WTC11 (cell line): ENCODE measurements at regions not wholly inside any gene's neighbourhood (a gene's known extent, or its start where the extent isn't known, plus 50 kb on each side); places are given as distances from the start of the nearest gene placed in this dataset.

ENCODE experiments used
- ATAC-seq: fragments of 200-7000 bp; cut with Tn5 transposase; 2 replicates; pipeline ENCODE4 v1.10.0; 2021; ENCODE audit warnings: mild to moderate bottlenecking, moderate library complexity
- CTCF ChIA-PET: fragments of 300-600 bp; sonication (Branson Sonifier 250); formaldehyde crosslinking; loops from one replicate; lab custom pipeline; 2021; ENCODE audit warnings: antibody characterized with exemption; lab: Charles Lee
- POLR2A ChIA-PET: fragments of 350-600 bp; sonication (Branson Sonifier 250); formaldehyde crosslinking; loops from one replicate; lab custom pipeline; 2021; ENCODE audit warnings: antibody characterized with exemption; lab: Charles Lee
- DNase-seq: peaks from one replicate; pipeline ENCODE4 v3.0.0; 2021; ENCODE audit warnings: low spot score
- H3K27ac Mint-ChIP-seq: 2 replicates; pipeline ENCODE4 v1.8.0; 2021; ENCODE audit warnings: mixed read lengths
- H3K27me3 Mint-ChIP-seq: 2 replicates; pipeline ENCODE4 v1.8.0; 2021; ENCODE audit warnings: low read depth, mild to moderate bottlenecking, moderate library complexity, mixed read lengths
- H3K36me3 Mint-ChIP-seq: 2 replicates; pipeline ENCODE4 v1.8.0; 2021; ENCODE audit warnings: mixed read lengths
- H3K4me1 Mint-ChIP-seq: 2 replicates; pipeline ENCODE4 v1.8.0; 2022; ENCODE audit warnings: mixed read lengths
- H3K4me3 Mint-ChIP-seq: 2 replicates; pipeline ENCODE4 v1.8.0; 2021; ENCODE audit warnings: mild to moderate bottlenecking, moderate library complexity, mixed read lengths
- H3K9me3 Mint-ChIP-seq: 2 replicates; pipeline ENCODE4 v1.8.0; 2021; ENCODE audit warnings: mixed read lengths
- ATF6 ChIP-seq: sonication (generic); formaldehyde crosslinking; IDR thresholded peaks from 2 replicates; pipeline ENCODE4 v1.8.1; 2023; ENCODE audit warnings: mild to moderate bottlenecking, missing genetic modification reagents
- CBFB ChIP-seq: sonication (generic); formaldehyde crosslinking; IDR thresholded peaks from 2 replicates; pipeline ENCODE4 v1.8.1; 2022; ENCODE audit warnings: mild to moderate bottlenecking, low read depth, missing genetic modification reagents
- CREB1 ChIP-seq: sonication (generic); formaldehyde crosslinking; IDR thresholded peaks from 2 replicates; pipeline ENCODE4 v1.8.0; 2023; ENCODE audit warnings: mild to moderate bottlenecking, missing genetic modification reagents
- FOXP1 ChIP-seq: sonication (generic); formaldehyde crosslinking; IDR thresholded peaks from 2 replicates; pipeline ENCODE4 v1.8.0; 2022; ENCODE audit warnings: missing genetic modification reagents, mild to moderate bottlenecking, moderate library complexity, borderline replicate concordance
- FOXP4 ChIP-seq: sonication (generic); formaldehyde crosslinking; IDR thresholded peaks from 2 replicates; pipeline ENCODE4 v1.8.0; 2022; ENCODE audit warnings: mild to moderate bottlenecking, missing genetic modification reagents
- PRRX2 ChIP-seq: fragments of 250-450 bp; sonication (Bioruptor Pico); IDR thresholded peaks from 2 replicates; pipeline ENCODE4 v1.8.0; 2021; ENCODE audit warnings: mild to moderate bottlenecking
- RELA ChIP-seq: sonication (generic); formaldehyde crosslinking; IDR thresholded peaks from 2 replicates; pipeline ENCODE4 v1.8.1; 2022; ENCODE audit warnings: missing genetic modification reagents, mild to moderate bottlenecking, borderline replicate concordance
- SMAD4 ChIP-seq: sonication (generic); formaldehyde crosslinking; IDR thresholded peaks from 2 replicates; pipeline ENCODE4 v1.8.0; 2022; ENCODE audit warnings: mild to moderate bottlenecking, missing genetic modification reagents
- STAT6 ChIP-seq: sonication (generic); formaldehyde crosslinking; conservative IDR thresholded peaks from 2 replicates; pipeline ENCODE4 v1.8.1; 2023; ENCODE audit warnings: mild to moderate bottlenecking, low read depth, missing genetic modification reagents, moderate library complexity
- TCF7 ChIP-seq: sonication (generic); formaldehyde crosslinking; IDR thresholded peaks from 2 replicates; pipeline ENCODE4 v1.8.0; 2022; ENCODE audit warnings: mild to moderate bottlenecking, low read depth, missing genetic modification reagents, moderate library complexity
- ZNF121 ChIP-seq: sonication (generic); formaldehyde crosslinking; IDR thresholded peaks from 2 replicates; pipeline ENCODE4 v1.8.0; 2023; ENCODE audit warnings: missing genetic modification reagents
- ZNF232 ChIP-seq: sonication (generic); formaldehyde crosslinking; IDR thresholded peaks from 2 replicates; pipeline ENCODE4 v1.8.0; 2022; ENCODE audit warnings: mild to moderate bottlenecking, missing genetic modification reagents
- ZNF263 ChIP-seq: sonication (generic); formaldehyde crosslinking; IDR thresholded peaks from 2 replicates; pipeline ENCODE4 v1.8.1; 2022; ENCODE audit warnings: low read depth, mild to moderate bottlenecking, moderate library complexity, missing genetic modification reagents
- ZNF396 ChIP-seq: fragments of 250-450 bp; sonication (Bioruptor Pico); IDR thresholded peaks from 2 replicates; pipeline ENCODE4 v1.8.0; 2021; ENCODE audit warnings: mild to moderate bottlenecking, moderate library complexity, borderline replicate concordance
- TF ChIP-seq, protein P1 (sequence below): sonication (generic); formaldehyde crosslinking; IDR thresholded peaks from 2 replicates; pipeline ENCODE4 v1.8.1; 2022; ENCODE audit warnings: low read depth, mild to moderate bottlenecking, moderate library complexity, missing genetic modification reagents, borderline replicate concordance
- TF ChIP-seq, protein P2 (sequence below): sonication (generic); formaldehyde crosslinking; IDR thresholded peaks from 2 replicates; pipeline ENCODE4 v1.8.1; 2022; ENCODE audit warnings: mild to moderate bottlenecking, missing genetic modification reagents, moderate library complexity, borderline replicate concordance
- TF ChIP-seq, protein P3 (sequence below): sonication (generic); formaldehyde crosslinking; IDR thresholded peaks from 2 replicates; pipeline ENCODE4 v1.8.1; 2022; ENCODE audit warnings: mild to moderate bottlenecking, moderate library complexity, missing genetic modification reagents
- TF ChIP-seq, protein P4 (sequence below): sonication (generic); formaldehyde crosslinking; IDR thresholded peaks from 2 replicates; pipeline ENCODE4 v1.8.0; 2023; ENCODE audit warnings: missing genetic modification reagents
- TF ChIP-seq, protein P5 (sequence below): fragments of 250-450 bp; sonication (Bioruptor Pico); IDR thresholded peaks from 2 replicates; pipeline ENCODE4 v2.1.2; 2022; ENCODE audit warnings: mild to moderate bottlenecking, moderate library complexity

DNA sequence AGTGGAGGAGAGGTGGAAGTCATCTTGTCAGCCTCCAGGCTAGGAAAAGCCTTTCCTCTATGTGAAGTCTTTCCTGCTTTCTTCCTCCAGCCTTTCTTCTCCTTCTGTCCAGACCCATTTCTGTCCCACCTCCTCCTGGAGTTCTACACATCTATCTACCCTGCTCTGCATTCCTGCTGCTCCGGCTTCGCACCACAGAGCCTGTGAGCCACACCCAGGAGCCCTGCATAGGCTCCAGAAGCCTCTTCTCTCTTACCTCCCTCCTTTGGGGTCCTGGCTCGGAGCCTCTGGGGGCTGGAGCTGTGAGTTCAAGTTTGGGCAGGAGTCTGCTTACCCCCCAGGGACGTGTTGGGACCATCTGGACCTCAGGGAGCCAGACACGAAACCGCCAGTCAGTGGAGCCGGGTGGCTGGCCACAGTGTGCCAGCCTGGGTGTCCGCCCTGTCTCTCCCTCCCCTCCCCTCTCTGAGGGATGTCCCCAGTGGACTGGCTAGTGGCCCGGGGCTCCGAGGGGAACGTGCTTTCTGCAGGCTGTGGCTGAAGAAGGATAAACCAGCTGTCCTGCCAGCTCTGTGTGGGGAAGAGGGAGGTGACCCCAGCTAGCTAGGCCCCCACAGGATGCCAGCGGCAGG is 99.2 kb downstream of the VEGFA start:
- DNase-seq, result no peak
- Mint-ChIP-seq H3K27me3 (peaks cover 4% of the 10 kb centered on the region), H3K4me3 (no peak overlapping the region), H3K36me3 (no peaks in the 10 kb centered on the region), H3K9me3 (no peaks in the 10 kb centered on the region), H3K4me1 (peaks cover 37% of the 10 kb centered on the region), H3K27ac (no peak overlapping the region)
- ChIA-PET POLR2A (no interaction called here), CTCF (interaction anchor here (0.9 to 1.4 kb wide), 7 partner anchors 13 to 210 kb away, joined by 3 to 7 read pairs (median 4); partner anchors contain the start of gene VEGFA)
- no peak for TF ChIP-seq TCF7 (CRISPR knock-in tag)
- no peak for TF ChIP-seq FOXP1 (CRISPR knock-in tag)
- TF ChIP-seq, protein P1, sequence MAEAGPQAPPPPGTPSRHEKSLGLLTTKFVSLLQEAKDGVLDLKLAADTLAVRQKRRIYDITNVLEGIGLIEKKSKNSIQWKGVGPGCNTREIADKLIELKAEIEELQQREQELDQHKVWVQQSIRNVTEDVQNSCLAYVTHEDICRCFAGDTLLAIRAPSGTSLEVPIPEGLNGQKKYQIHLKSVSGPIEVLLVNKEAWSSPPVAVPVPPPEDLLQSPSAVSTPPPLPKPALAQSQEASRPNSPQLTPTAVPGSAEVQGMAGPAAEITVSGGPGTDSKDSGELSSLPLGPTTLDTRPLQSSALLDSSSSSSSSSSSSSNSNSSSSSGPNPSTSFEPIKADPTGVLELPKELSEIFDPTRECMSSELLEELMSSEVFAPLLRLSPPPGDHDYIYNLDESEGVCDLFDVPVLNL (CRISPR knock-in tag), result no peak
- no peak for ATAC-seq

- no peak for DNase-seq
- H3K9me3 Mint-ChIP-seq, result no peaks in the 10 kb centered on the region
- CTCF ChIA-PET, result interaction anchor here (0.9 to 1.4 kb wide), 2 partner anchors 12 to 201 kb away, joined by 3 read pairs; no protein-coding TSS in a partner anchor
- no peak overlapping the region for H3K4me3 Mint-ChIP-seq
- peaks cover 32% of the 10 kb centered on the region for H3K4me1 Mint-ChIP-seq
- no peak overlapping the region for H3K27ac Mint-ChIP-seq
- H3K27me3 Mint-ChIP-seq, result peaks cover 4% of the 10 kb centered on the region
- no peak for TF ChIP-seq CBFB (CRISPR knock-in tag)
- no peak for TF ChIP-seq TCF7 (CRISPR knock-in tag)
- TF ChIP-seq ZNF232 (CRISPR knock-in tag), result no peak
- no peak for TF ChIP-seq CREB1 (CRISPR knock-in tag)
- TF ChIP-seq FOXP4 (CRISPR knock-in tag), result no peak
- no peak for TF ChIP-seq ZNF396
- TF ChIP-seq, protein P2, sequence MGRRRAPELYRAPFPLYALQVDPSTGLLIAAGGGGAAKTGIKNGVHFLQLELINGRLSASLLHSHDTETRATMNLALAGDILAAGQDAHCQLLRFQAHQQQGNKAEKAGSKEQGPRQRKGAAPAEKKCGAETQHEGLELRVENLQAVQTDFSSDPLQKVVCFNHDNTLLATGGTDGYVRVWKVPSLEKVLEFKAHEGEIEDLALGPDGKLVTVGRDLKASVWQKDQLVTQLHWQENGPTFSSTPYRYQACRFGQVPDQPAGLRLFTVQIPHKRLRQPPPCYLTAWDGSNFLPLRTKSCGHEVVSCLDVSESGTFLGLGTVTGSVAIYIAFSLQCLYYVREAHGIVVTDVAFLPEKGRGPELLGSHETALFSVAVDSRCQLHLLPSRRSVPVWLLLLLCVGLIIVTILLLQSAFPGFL (CRISPR knock-in tag), result no peak
- no peaks in the 10 kb centered on the region for H3K36me3 Mint-ChIP-seq
- POLR2A ChIA-PET, result no interaction called here
- ATAC-seq, result no peak
These were observed 98.5 kb downstream of the VEGFA start for GRCh38 chr6:43868467-43868866.

DNA sequence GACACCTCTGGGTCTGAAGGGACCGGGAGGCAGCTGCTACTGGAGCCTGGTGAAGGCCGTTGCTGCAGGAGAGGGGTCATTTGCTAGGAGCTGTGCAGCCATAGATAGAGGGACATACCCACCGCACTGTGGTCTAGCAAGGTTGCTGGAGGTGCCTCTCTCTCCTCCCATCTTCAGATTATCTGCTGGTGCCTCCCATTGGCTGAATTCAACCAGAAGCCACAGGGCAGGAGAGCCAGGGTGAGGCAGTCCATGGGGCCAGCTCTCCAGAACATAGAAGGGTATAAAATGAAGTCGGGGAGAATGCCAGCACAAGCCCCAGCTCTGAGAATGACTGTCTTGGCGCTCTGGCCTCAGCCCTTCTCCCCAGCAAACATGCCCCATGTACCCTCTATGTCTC is 98.0 kb downstream of the VEGFA start:
- Mint-ChIP-seq H3K27ac (no peak overlapping the region), H3K36me3 (no peaks in the 10 kb centered on the region), H3K27me3 (peaks cover 4% of the 10 kb centered on the region), H3K4me1 (peaks cover 30% of the 10 kb centered on the region), H3K4me3 (no peak overlapping the region), H3K9me3 (no peaks in the 10 kb centered on the region)
- no peak for ATAC-seq
- ChIA-PET POLR2A (no interaction called here), CTCF (interaction anchor here (0.9 to 1.4 kb wide), 2 partner anchors 12 to 200 kb away, joined by 3 read pairs; no protein-coding TSS in a partner anchor)
- DNase-seq, result no peak
- TF ChIP-seq, protein P3, sequence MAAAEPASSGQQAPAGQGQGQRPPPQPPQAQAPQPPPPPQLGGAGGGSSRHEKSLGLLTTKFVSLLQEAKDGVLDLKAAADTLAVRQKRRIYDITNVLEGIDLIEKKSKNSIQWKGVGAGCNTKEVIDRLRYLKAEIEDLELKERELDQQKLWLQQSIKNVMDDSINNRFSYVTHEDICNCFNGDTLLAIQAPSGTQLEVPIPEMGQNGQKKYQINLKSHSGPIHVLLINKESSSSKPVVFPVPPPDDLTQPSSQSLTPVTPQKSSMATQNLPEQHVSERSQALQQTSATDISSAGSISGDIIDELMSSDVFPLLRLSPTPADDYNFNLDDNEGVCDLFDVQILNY, result no peak
- TF ChIP-seq RELA (CRISPR knock-in tag), result no peak
- no peak for TF ChIP-seq ZNF263 (CRISPR knock-in tag)
- TF ChIP-seq STAT6 (CRISPR knock-in tag), result no peak
- TF ChIP-seq, protein P4, sequence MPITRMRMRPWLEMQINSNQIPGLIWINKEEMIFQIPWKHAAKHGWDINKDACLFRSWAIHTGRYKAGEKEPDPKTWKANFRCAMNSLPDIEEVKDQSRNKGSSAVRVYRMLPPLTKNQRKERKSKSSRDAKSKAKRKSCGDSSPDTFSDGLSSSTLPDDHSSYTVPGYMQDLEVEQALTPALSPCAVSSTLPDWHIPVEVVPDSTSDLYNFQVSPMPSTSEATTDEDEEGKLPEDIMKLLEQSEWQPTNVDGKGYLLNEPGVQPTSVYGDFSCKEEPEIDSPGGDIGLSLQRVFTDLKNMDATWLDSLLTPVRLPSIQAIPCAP (CRISPR knock-in tag), result no peak
- TF ChIP-seq PRRX2 (CRISPR knock-in tag), result no peak
- no peak for TF ChIP-seq ZNF121
- TF ChIP-seq ATF6 (CRISPR knock-in tag), result no peak
- no peak for TF ChIP-seq SMAD4 (CRISPR knock-in tag)
- TF ChIP-seq, protein P5, sequence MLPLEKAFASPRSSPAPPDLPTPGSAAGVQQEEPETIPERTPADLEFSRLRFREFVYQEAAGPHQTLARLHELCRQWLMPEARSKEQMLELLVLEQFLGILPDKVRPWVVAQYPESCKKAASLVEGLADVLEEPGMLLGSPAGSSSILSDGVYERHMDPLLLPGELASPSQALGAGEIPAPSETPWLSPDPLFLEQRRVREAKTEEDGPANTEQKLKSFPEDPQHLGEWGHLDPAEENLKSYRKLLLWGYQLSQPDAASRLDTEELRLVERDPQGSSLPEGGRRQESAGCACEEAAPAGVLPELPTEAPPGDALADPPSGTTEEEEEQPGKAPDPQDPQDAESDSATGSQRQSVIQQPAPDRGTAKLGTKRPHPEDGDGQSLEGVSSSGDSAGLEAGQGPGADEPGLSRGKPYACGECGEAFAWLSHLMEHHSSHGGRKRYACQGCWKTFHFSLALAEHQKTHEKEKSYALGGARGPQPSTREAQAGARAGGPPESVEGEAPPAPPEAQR, result no peak
